HPDE6-E6E7 (cell line): ENCODE measurements at regions not wholly inside any gene's neighbourhood (a gene's known extent, or its start where the extent isn't known, plus 50 kb on each side); places are given as distances from the start of the nearest gene placed in this dataset.
"Not testable (repeated sequence)": the region's sequence is repeated elsewhere in the genome, so short reads cannot be mapped to it uniquely, and the experiment has no call there.

Experiments
- DNase-seq: peaks from one replicate; pipeline ENCODE4 v3.0.0; 2011; ENCODE audit warnings: missing footprints; ENCODE audit errors: extremely low spot score

- DNase-seq = no peak
These were observed 144.8 kb upstream of the LAMA2 start for GRCh38 chr6:128738112-128738511.

DNA sequence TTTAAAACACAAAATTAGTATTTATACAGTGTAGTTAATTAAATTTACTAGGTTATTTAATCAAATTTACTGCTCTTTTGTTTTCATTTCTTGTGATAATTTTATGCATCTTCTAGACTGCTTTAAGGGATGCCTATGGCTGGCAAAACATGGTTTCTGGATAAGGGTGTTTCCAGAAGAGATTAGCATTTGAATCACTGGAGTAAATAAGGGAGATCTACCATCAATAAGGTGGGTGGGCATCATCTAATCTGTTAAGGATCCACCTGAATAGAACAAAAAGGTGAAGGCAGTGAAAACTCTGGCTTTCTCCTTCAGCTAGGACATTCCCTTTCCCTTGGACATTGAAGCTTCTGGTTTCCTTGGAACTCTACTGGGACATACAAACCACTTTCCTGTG lies 146.2 kb upstream of the LAMA2 start:
- no peak for DNase-seq

- peak; percentile 48 for DNase-seq
These were observed 151.4 kb upstream of the LAMA2 start for GRCh38 chr6:128731249-128732165.

GRCh38 chr6:128727500-128727899 lies 155.4 kb upstream of the LAMA2 start:
- DNase-seq = no peak

- peak; percentile 19 for DNase-seq
These were observed 157.4 kb upstream of the LAMA2 start for GRCh38 chr6:128725271-128726233.

GRCh38 chr6:128724738-128725137 lies 158.2 kb upstream of the LAMA2 start:
- DNase-seq = no peak

DNA sequence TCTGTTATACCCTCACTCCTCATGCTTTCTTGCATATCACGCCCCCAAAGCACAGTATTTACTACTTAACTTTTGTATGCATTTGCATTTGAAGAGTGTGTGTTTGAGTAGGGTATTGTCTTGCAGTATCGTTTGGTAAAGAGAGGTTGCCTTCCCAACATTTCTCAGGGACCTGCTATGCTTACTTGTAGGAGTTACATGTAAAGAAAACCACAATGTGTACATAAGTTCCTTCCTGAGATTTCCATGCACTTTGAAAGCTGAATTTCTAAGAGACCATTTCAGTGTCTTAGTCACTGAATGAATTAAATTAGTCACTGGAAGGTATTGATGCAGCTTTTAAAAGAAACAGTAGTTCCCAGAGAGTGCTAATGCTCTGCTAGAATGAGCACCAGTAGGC lies 159.3 kb upstream of the LAMA2 start:
- DNase-seq = no peak

DNA sequence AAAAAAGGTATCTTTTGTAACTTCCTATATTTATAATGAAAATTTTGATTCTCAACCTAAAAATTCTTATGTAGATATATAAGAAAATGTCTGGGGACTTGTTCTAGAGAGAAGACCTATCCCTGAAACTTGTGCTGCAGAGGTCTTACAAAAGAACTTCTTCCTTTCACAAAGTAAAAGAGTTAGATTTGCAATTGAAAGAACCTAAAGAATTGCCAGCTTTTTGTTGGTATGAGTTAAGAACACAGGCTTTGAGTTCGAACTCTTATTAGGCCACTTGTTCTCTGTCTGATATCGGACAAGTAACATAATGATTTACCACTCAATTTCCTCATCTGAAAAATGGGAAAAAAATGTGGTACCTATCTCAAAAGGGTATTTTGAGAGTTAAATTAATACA lies 162.0 kb upstream of the LAMA2 start:
- no peak for DNase-seq

- no peak for DNase-seq
These were observed 163.2 kb upstream of the LAMA2 start for GRCh38 chr6:128719786-128720185.

DNA sequence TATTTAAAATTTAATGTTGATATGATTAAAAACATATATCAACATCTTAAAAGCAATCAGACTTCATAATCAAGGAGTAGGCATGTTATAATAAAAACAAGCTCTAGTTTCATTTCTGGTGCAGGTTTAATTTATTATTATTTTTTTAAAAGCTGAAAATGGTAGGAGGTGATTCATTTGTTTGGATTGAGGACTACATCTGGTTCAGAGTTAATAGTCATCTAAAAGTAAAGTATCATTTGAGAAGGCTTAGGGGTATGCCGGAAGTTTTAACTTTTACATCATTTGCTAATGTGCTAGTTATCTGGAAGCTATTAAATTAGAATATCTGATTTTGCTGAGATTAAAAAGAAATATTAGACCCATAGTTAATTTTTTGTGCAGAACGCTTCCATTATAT lies 169.5 kb upstream of the LAMA2 start:
- DNase-seq = no peak

DNA sequence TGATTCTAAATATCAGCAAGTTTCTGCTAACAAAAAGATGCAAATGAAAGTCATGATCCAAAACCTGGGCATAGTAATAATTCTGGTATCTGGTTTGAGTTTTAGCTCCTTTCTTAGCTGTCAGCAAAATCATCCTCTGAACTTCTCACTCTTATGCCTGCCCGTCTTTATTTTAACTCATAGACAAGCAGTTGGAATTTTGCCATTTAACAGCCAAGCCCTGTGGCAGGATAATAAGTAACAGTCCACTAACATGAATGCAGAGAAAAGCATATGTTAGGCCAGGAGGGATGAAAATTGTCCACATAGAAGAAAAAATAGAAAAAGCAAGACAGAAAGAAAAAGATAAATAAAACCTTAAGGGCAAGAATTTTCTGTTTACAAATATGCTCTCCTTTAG lies 170.0 kb upstream of the LAMA2 start:
- DNase-seq = no peak

GRCh38 chr6:128711149-128711548 lies 171.8 kb upstream of the LAMA2 start:
- no peak for DNase-seq

DNA sequence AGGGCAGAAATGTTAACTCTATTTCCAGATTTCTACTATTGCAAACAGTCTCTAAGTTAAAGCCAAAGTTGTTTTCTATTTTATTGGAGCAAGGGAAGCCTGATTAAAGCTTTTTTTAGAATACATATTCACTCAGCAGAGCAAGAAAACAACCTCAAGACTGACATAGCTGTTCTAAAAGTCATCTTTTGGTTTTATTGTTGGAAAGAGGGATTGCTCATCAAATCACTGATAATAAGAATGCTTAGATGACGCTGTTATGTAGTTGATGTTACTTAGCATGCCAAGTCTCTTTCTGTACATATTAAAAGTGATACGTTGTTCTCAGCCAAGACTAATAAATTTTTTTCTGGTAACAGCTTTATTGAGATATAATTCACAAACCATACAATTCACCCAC lies 172.6 kb upstream of the LAMA2 start:
- DNase-seq = no peak

DNA sequence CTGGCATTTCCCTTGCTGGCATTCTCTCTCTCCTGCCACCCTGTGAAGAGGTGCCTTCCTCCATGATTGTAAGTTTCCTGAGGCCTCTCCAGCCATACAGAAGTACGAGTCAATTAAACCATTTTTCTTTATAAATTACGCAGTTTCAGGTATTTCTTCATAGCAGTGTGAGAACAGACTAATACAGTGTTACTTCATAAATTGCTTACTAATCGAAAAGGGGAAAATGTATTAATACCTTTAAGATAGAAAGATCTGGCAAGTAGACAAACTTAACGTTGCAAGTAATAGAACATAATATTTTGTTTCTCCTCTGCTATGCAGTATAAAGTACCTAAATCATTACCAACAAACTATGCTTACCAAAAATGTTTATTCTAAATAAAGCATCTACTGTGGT lies 178.3 kb upstream of the LAMA2 start:
- no peak for DNase-seq

- not testable (repeated sequence) for DNase-seq
These were observed 179.1 kb upstream of the LAMA2 start for GRCh38 chr6:128703794-128704193.

DNA sequence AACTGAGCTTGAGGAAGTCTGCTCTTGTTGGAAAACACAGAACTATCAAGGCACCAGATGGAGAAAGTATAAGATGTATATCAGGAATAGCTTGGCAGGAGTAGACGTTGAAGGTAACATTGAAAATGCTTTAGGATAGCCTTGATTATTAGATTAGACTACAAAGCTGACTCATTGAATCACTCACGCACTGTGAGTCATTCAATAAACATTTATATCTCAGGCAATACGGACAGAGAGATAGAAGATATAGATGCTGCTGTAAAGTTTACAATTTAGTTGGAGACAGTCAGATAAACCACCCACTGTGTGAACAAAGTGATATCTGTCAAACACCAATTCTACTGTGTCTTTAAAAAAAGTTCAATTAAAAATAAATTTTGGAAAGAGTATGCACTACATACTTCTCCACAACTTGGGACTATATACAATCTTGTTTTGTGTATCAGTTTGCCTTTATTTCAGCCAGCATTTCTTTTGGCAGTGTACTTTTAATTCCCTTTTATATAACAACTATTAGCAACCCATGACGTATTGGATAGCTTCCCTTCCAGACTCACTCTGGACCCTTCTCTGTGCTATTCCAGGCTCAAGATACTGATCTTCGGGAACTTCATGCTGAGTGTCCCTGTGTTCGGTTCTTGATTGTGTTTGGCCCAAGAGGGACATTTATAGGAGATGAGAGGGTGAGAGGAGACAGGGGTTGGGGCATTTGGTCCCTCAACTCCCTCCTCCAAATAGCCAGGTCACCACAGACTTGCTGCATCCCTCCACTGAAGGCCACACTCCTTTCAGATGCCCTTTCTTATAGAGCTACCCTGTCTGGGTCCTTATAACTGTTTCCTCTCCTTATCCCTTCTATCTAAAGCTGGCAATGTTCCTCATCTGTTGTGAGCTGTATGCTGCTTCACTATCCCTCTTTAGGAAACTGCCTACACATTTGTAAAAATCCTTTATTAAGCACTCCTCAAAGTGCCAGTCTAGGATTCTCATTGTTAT lies 176.6 kb upstream of the PTPRK start:
- DNase-seq = peak; percentile 55

DNA sequence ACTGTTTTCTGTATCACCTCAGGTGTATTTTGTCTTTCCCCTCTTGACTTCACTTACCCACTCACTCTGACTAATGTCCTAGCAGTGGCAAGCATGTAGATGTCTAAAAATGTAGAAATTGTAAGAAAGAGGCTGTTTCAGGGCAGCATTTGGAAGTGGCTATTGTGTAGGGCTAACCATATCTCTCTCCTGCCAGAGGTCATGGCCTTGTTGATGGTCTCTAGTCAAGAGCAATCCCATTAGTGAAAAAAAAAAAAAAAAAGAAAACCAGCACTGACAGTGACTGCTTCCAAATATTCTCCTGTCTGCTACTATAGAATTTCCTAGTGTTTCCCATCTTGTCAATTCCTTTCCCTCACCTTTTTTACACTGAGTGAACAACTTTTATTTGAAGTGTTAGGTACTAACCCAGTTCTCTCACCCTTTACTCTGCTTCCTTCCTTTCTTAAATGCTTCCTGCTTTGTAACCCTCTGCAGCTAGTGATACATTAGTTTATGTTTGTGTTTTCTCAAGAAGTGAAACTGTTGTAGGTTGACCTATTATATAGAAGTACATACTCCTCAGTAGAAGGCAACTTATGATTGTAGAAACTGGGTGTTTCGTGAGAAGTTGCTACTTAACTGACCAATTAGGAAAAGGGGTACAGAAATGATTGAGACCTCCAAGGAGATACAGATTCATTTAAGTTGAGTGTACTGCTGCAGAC lies 174.1 kb upstream of the PTPRK start:
- no peak for DNase-seq

DNA sequence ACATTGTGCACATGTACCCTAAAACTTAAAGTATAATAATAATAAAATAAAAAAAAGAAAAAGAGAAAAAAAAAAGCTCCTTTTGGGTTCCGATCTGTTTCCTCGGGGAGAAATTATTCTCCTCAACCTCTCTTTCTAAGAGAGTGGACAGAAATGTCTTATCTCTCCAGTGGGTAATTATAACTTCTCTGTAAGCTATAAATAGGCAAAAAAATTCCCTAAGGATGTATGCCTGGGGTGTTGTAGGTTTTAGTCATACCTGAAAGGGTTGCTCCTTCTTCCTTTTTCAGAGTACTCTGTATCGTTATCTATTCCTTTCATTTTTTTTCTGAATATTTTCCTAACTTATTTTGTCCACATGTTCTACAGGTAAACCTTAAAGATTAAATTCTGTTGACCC lies 169.7 kb upstream of the PTPRK start:
- no peak for DNase-seq

DNA sequence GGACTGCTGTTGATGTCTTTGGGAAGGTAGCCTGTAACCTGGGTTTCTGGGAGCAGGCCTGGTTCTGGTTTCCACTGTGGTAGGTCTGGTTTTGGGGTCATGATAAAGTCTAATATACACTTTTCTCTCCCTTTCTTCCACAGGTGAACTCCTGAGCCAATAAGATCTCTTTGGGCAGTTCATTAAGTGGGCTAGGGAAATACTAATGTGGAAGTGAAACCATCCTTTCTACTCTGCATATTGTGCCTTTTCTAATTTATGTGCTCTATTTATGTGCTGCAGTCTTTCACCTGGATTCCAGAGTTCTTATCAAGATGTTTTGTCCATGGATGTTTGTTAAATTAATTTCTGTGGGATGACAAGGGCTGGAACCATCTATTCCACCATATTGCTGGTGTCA lies 165.7 kb upstream of the PTPRK start:
- no peak for DNase-seq

DNA sequence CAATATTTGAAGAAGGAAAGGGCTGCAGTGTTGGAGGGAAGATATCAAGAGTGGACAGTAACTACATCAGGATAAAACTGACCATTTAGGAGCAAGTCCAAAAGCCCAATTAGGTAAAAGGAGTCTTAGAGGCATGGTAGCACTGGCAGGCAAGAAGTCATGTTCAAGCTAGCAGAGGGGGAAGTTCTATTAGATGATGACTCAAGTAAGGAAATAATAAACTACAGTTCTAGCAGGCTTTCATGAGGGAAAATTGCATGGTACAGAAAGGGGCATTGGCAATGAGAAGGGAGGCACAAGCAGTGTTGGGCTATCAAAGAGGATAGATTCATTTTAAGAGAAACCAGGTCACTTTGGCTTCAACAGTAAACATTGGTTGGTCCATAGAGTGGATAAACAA lies 156.1 kb upstream of the PTPRK start:
- no peak for DNase-seq

DNA sequence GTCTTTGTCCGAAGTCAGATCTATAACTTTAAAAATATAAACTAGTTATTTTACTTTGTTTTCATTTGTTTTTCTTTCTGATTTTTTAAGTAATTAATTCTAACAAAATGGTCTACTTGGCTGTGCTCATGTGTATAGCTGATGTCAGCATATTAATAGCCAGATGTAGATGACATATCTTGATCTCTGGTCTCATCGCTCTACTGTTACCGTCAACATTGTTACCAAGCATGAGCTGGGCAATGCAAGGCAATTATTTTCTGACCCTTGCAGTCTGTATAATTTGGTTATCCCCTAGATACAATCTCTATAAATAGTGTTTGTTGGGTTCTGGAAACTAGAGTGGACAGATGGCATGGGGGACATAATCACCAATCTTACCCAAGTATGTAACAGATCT lies 151.6 kb upstream of the PTPRK start:
- DNase-seq = no peak
